ENCODE measurements at regions not wholly inside any gene's neighbourhood (a gene's known extent, or its start where the extent isn't known, plus 50 kb on each side); places are given as distances from the start of the nearest gene placed in this dataset.

DNA sequence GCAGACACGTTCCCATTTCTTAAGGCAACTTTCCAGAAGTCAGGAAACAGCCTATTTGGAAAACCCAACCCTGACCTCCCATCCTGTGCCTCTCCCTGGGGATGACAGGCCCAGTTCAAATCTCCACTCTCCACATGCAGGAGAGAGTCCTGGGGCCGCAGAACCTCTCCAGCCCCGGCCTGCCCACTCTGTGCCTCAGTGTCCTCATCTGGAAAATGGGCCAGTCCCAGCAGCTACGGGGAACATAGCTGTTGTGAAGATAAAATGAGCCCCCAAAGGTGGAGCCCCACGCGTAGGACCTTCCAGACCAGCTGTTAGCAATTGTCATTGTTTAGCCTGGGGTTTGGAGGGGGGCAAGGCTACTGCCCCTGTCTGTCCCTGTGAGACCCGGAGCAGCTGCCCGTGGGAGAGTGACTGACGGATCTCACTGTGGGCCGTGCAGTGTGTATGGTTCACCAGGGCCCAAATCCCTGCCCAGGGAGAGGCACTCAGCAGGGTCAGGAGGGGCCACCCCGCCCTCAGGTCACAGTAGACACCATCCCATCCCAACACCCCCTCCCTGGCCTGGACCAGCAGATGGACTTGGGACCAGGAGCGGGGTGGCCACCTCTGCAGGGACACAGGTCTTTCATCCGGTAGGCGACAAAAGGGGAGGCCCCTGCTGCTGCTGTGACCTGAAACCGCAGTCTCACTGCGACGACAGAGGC lies 145.9 kb downstream of the CTTN start:
- Histone ChIP-seq H3K9ac (ENCODE audit: insufficient read depth in 1 of 2, low read length in 2 of 2) (no peak overlapping the region), H3K36me3 (ENCODE audit: control insufficient read depth in 4 of 4, insufficient read depth in 4 of 4, low read length in 4 of 4) (no peaks in the 10 kb centered on the region), H3K9me3 (ENCODE audit: control insufficient read depth in 4 of 4, insufficient read depth in 3 of 4, low read length in 3 of 4) (peaks cover 0 to 8% (median 0%) of the 10 kb centered on the region in 4 donors), H3K4me1 (ENCODE audit: control insufficient read depth in 5 of 5, insufficient read depth in 5 of 5, low read length in 5 of 5) (peaks cover 0 to 3% (median 0%) of the 10 kb centered on the region in 5 donors), H3K27me3 (ENCODE audit: control insufficient read depth in 3 of 3, insufficient read depth in 3 of 3, low read length in 2 of 3) (no peaks in the 10 kb centered on the region), H3K4me3 (no peak overlapping the region), H3K27ac (ENCODE audit: low read depth in 1 of 2, low read length in 1 of 2) (no peak overlapping the region)
- WGBS, 2 donors, result 88 to 93% methylated on average over 17 of the region's 17 CpGs
- TF ChIP-seq, protein P1, sequence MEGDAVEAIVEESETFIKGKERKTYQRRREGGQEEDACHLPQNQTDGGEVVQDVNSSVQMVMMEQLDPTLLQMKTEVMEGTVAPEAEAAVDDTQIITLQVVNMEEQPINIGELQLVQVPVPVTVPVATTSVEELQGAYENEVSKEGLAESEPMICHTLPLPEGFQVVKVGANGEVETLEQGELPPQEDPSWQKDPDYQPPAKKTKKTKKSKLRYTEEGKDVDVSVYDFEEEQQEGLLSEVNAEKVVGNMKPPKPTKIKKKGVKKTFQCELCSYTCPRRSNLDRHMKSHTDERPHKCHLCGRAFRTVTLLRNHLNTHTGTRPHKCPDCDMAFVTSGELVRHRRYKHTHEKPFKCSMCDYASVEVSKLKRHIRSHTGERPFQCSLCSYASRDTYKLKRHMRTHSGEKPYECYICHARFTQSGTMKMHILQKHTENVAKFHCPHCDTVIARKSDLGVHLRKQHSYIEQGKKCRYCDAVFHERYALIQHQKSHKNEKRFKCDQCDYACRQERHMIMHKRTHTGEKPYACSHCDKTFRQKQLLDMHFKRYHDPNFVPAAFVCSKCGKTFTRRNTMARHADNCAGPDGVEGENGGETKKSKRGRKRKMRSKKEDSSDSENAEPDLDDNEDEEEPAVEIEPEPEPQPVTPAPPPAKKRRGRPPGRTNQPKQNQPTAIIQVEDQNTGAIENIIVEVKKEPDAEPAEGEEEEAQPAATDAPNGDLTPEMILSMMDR (IDR thresholded peaks at IDR 0.05; ENCODE audit: control extremely low read depth, extremely low read depth), result no peak
- no peak for ATAC-seq (ENCODE audit: insufficient read depth, low FRiP score)
- no peak for DNase-seq

DNA sequence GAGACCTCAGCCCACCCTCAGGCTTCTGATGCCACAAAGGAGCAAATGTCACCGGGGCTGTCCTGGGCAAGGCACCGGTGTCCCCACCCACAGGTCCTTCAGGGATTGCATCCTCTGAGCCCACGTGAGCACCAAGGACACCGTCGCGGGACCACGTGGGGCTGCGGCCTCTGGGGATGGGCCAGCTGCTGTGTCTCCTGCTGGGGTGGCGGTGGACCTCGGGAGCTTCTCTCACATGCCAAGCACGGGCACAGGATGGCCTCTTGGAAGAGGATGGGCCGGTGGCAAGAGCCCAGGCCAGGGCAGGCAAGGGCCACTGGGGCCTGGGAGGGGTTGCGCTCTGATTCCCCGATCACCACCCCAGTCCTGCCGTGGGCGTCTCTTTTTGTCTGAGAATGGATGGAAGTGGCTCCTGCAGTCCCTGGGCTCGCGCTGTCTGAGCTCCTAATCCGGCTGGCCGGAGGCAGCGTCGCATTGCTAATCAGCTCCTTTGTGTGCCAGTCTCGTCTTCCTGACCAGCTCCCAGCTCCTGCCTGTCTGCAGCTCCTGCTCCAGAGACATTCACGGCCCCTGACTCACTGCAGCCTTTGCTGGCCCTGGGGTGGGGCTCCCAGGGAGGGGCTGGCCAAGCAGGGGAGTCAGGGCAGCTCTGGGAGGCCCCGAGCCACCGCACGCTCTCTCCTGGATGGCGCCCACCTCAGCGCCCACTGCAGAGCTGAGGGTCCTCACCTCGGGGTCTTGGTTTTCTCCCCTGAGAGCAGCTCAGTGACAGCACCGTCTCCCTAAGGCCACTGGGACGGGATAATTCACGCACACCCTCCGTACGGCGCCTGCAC lies 146.7 kb downstream of the CTTN start:
- Histone ChIP-seq H3K27me3 (ENCODE audit: control insufficient read depth in 3 of 3, insufficient read depth in 3 of 3, low read length in 2 of 3) (no peaks in the 10 kb centered on the region), H3K4me3 (no peak overlapping the region), H3K9ac (ENCODE audit: insufficient read depth in 1 of 2, low read length in 2 of 2) (no peak overlapping the region), H3K27ac (ENCODE audit: low read depth in 1 of 2, low read length in 1 of 2) (no peak overlapping the region), H3K4me1 (ENCODE audit: control insufficient read depth in 5 of 5, insufficient read depth in 5 of 5, low read length in 5 of 5) (peaks cover 0 to 3% (median 0%) of the 10 kb centered on the region in 5 donors), H3K36me3 (ENCODE audit: control insufficient read depth in 4 of 4, insufficient read depth in 4 of 4, low read length in 4 of 4) (no peaks in the 10 kb centered on the region), H3K9me3 (ENCODE audit: control insufficient read depth in 4 of 4, insufficient read depth in 3 of 4, low read length in 3 of 4) (peaks cover 0 to 8% (median 0%) of the 10 kb centered on the region in 4 donors)
- TF ChIP-seq, protein P1 (IDR thresholded peaks at IDR 0.05; ENCODE audit: control extremely low read depth, extremely low read depth), result no peak
- WGBS, 2 donors, result 78 to 83% methylated on average over 36 of the region's 36 CpGs
- DNase-seq (no peak), ATAC-seq (ENCODE audit: insufficient read depth, low FRiP score) (no peak)

DNA sequence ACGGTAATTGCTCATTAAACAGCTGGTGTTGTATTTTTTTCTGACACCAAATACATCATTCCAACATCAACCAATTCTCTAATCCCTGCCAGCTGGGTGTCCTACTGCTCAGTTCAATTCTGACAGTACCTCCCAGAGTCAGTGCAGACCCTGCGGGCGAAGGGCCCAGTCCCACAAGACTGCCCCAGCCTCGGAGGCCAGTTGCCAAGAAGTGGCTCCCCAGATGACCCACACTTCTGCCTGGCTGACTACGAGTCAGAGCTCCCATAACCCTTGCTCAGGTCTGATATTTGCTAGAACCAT lies 147.2 kb downstream of the CTTN start:
- ATAC-seq (ENCODE audit: insufficient read depth, low FRiP score) (no peak), DNase-seq (no peak)
- 77 to 95% methylated on average over 5 of the region's 5 CpGs for WGBS, 2 donors
- Histone ChIP-seq H3K9ac (ENCODE audit: insufficient read depth in 1 of 2, low read length in 2 of 2) (no peak overlapping the region), H3K4me3 (no peak overlapping the region), H3K9me3 (ENCODE audit: control insufficient read depth in 4 of 4, insufficient read depth in 3 of 4, low read length in 3 of 4) (peaks cover 0 to 8% (median 0%) of the 10 kb centered on the region in 4 donors), H3K27ac (ENCODE audit: low read depth in 1 of 2, low read length in 1 of 2) (no peak overlapping the region), H3K27me3 (ENCODE audit: control insufficient read depth in 3 of 3, insufficient read depth in 3 of 3, low read length in 2 of 3) (no peaks in the 10 kb centered on the region), H3K36me3 (ENCODE audit: control insufficient read depth in 4 of 4, insufficient read depth in 4 of 4, low read length in 4 of 4) (no peaks in the 10 kb centered on the region), H3K4me1 (ENCODE audit: control insufficient read depth in 5 of 5, insufficient read depth in 5 of 5, low read length in 5 of 5) (peaks cover 0 to 3% (median 0%) of the 10 kb centered on the region in 5 donors)
- TF ChIP-seq, protein P1 (IDR thresholded peaks at IDR 0.05; ENCODE audit: control extremely low read depth, extremely low read depth), result no peak

All from lung (tissue), 11 donors.